Loucy (cell line): ENCODE measurements at regions not wholly inside any gene's neighbourhood (a gene's known extent, or its start where the extent isn't known, plus 50 kb on each side); places are given as distances from the start of the nearest gene placed in this dataset.

Experiments
- EZH2phosphoT487 ChIP-seq: fragments of 200-600 bp; IDR thresholded peaks from 2 replicates; pipeline ENCODE4 v1.6.1; 2018; ENCODE audit warnings: antibody characterized with exemption, mild to moderate bottlenecking, moderate library complexity, borderline replicate concordance
- TF ChIP-seq, protein P1 (sequence below): fragments of 200-600 bp; sonication (generic); conservative IDR thresholded peaks from 2 replicates; pipeline ENCODE4 v1.5.1; 2014; ENCODE audit warnings: mild to moderate bottlenecking, antibody characterized with exemption, low read length

DNA sequence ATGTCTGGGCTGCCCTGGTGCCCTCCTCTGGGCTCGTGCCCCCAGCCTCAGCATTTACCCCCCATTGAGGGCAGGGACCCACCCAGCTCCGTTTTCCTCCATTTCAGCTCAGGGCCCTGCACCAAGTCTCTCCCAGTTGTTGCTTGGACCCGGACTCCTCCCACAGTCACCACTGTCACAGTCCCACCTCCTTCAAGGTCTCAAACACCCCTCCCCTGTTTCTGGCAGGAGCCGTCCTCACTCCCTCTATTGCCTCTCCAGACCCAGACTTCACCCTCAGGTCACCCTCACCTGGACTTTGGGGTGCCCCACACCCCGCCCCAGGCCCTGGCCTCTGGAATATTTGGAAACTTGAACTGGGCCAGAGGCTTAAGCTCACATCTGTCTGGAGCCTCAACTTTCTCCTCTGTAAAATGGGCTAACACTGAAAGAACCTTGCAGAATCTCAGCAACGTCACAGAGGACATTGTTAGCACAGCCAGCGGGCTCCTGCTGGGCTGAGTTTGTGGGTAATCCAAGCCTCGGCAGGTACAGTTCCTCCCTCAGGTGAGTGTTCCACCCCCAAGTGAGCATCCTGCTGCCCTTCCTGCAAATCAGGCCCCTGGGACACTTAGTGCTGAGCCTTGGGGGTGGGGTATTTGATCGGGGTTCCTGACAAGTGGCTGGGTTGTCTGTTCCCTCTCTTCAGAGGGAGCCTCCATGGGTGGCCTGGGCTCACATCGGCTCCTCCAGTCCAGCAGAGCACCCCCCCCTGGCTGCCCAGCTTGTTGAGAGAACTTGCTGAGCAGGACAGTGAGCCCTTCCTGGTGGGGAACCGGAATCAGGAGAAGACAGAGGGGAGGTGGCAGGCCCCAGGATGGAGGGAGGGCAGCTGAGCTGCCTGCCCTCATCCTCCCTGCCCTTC is 130.1 kb downstream of the C9orf50 start:
- TF ChIP-seq, protein P1, sequence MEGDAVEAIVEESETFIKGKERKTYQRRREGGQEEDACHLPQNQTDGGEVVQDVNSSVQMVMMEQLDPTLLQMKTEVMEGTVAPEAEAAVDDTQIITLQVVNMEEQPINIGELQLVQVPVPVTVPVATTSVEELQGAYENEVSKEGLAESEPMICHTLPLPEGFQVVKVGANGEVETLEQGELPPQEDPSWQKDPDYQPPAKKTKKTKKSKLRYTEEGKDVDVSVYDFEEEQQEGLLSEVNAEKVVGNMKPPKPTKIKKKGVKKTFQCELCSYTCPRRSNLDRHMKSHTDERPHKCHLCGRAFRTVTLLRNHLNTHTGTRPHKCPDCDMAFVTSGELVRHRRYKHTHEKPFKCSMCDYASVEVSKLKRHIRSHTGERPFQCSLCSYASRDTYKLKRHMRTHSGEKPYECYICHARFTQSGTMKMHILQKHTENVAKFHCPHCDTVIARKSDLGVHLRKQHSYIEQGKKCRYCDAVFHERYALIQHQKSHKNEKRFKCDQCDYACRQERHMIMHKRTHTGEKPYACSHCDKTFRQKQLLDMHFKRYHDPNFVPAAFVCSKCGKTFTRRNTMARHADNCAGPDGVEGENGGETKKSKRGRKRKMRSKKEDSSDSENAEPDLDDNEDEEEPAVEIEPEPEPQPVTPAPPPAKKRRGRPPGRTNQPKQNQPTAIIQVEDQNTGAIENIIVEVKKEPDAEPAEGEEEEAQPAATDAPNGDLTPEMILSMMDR: no peak
- TF ChIP-seq EZH2phosphoT487: no peak
